GM12878 (cell line): ENCODE measurements at regions not wholly inside any gene's neighbourhood (a gene's known extent, or its start where the extent isn't known, plus 50 kb on each side); places are given as distances from the start of the nearest gene placed in this dataset.

ENCODE experiments used
- CBFB ChIP-seq: IDR thresholded peaks from 2 replicates; pipeline ENCODE4 v1.6.1; 2016; ENCODE audit warnings: antibody characterized with exemption, low read depth
- CHD2 ChIP-seq: IDR thresholded peaks from 2 replicates; pipeline ENCODE4 v1.6.1; 2011; ENCODE audit warnings: low read depth, low read length, improper control_type of control experiment, borderline replicate concordance
- GABPA ChIP-seq: IDR thresholded peaks from 2 replicates; pipeline ENCODE4 v1.6.1; 2014; ENCODE audit warnings: antibody characterized with exemption, low read depth, mild to moderate bottlenecking, inconsistent platforms
- HDGF ChIP-seq: fragments of 450-650 bp; IDR thresholded peaks from 2 replicates; pipeline ENCODE4 v1.6.1; 2016; ENCODE audit warnings: antibody characterized with exemption
- JUNB ChIP-seq: IDR thresholded peaks from 2 replicates; pipeline ENCODE4 v1.6.1; 2016; ENCODE audit warnings: antibody characterized with exemption, mild to moderate bottlenecking
- POLR2A ChIP-seq: IDR thresholded peaks from 2 replicates; pipeline ENCODE4 v1.6.1; 2011; ENCODE audit warnings: low read depth, mild to moderate bottlenecking, low read length
- RCOR1 ChIP-seq: conservative IDR thresholded peaks from 2 replicates; pipeline ENCODE4 v1.6.1; 2012; ENCODE audit warnings: low read depth, low read length, improper control_type of control experiment
- SMC3 ChIP-seq: IDR thresholded peaks from 2 replicates; pipeline ENCODE4 v1.6.1; 2011; ENCODE audit warnings: low read length, improper control_type of control experiment, borderline replicate concordance
- SP1 ChIP-seq: IDR thresholded peaks from one replicate; pipeline ENCODE4 v1.6.1; 2011; ENCODE audit warnings: low read depth, low read length
- TAF1 ChIP-seq: IDR thresholded peaks from 2 replicates; pipeline ENCODE4 v1.6.1; 2011; ENCODE audit warnings: mild to moderate bottlenecking, low read depth, low read length, borderline replicate concordance
- TF ChIP-seq, protein P1 (sequence below), 3 experiments: IDR thresholded peaks in 2 of 3; conservative IDR thresholded peaks in 1 of 3; 2 replicates each; pipeline ENCODE4 v1.5.1; 2011; ENCODE audit warnings: low read depth in 3 of 3, low read length in 3 of 3, mild to moderate bottlenecking in 3 of 3, control low read depth in 2 of 3, moderate library complexity in 2 of 3, inconsistent platforms in 1 of 3, mixed read lengths in 1 of 3; ENCODE audit not compliant: control insufficient read depth in 2 of 3, insufficient read depth in 1 of 3; ENCODE audit errors: extremely low read depth in 1 of 3
- TF ChIP-seq, protein P2 (sequence below): IDR thresholded peaks from 2 replicates; pipeline ENCODE4 v1.6.1; 2012; ENCODE audit warnings: mild to moderate bottlenecking, low read depth, low read length
- TF ChIP-seq, protein P3 (sequence below): fragments of 450-650 bp; IDR thresholded peaks from 2 replicates; pipeline ENCODE4 v1.6.1; 2016; ENCODE audit warnings: mild to moderate bottlenecking, moderate library complexity, borderline replicate concordance

DNA sequence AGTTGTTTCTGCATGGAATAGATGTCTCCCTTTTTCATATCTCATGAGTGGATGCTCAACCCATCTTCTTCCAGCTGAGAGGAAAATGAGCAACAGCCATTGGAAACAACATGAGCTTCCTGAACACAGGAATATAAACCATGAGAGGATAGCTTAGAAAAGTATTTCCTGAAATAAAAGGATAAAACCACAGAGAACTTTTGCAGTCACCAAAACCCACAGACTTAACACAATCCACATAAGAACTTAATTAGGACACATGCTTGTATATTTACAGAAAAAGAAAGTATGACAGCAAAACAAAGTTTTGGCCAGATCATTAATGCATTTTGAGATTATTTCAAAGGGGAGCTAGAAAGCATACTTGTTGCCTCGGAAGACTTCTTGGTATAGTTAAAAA lies 180.5 kb upstream of the RASGRP1 start:
- no peak for TF ChIP-seq RCOR1
- no peak for TF ChIP-seq POLR2A
- TF ChIP-seq, protein P1, sequence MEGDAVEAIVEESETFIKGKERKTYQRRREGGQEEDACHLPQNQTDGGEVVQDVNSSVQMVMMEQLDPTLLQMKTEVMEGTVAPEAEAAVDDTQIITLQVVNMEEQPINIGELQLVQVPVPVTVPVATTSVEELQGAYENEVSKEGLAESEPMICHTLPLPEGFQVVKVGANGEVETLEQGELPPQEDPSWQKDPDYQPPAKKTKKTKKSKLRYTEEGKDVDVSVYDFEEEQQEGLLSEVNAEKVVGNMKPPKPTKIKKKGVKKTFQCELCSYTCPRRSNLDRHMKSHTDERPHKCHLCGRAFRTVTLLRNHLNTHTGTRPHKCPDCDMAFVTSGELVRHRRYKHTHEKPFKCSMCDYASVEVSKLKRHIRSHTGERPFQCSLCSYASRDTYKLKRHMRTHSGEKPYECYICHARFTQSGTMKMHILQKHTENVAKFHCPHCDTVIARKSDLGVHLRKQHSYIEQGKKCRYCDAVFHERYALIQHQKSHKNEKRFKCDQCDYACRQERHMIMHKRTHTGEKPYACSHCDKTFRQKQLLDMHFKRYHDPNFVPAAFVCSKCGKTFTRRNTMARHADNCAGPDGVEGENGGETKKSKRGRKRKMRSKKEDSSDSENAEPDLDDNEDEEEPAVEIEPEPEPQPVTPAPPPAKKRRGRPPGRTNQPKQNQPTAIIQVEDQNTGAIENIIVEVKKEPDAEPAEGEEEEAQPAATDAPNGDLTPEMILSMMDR (IDR thresholded peaks at IDR 0.05 in 2 of 3, conservative IDR thresholded peaks at IDR 0.05 in 1 of 3; ENCODE audit: control insufficient read depth in 2 of 3, extremely low read depth in 1 of 3, insufficient read depth in 1 of 3, low read depth in 3 of 3, low read length in 3 of 3), result no peak
- no peak for TF ChIP-seq CHD2
- no peak for TF ChIP-seq TAF1
- no peak for TF ChIP-seq HDGF
- TF ChIP-seq SMC3, result no peak
- TF ChIP-seq GABPA, result no peak
- TF ChIP-seq JUNB, result no peak
- TF ChIP-seq, protein P2, sequence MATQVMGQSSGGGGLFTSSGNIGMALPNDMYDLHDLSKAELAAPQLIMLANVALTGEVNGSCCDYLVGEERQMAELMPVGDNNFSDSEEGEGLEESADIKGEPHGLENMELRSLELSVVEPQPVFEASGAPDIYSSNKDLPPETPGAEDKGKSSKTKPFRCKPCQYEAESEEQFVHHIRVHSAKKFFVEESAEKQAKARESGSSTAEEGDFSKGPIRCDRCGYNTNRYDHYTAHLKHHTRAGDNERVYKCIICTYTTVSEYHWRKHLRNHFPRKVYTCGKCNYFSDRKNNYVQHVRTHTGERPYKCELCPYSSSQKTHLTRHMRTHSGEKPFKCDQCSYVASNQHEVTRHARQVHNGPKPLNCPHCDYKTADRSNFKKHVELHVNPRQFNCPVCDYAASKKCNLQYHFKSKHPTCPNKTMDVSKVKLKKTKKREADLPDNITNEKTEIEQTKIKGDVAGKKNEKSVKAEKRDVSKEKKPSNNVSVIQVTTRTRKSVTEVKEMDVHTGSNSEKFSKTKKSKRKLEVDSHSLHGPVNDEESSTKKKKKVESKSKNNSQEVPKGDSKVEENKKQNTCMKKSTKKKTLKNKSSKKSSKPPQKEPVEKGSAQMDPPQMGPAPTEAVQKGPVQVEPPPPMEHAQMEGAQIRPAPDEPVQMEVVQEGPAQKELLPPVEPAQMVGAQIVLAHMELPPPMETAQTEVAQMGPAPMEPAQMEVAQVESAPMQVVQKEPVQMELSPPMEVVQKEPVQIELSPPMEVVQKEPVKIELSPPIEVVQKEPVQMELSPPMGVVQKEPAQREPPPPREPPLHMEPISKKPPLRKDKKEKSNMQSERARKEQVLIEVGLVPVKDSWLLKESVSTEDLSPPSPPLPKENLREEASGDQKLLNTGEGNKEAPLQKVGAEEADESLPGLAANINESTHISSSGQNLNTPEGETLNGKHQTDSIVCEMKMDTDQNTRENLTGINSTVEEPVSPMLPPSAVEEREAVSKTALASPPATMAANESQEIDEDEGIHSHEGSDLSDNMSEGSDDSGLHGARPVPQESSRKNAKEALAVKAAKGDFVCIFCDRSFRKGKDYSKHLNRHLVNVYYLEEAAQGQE, result no peak
- TF ChIP-seq, protein P3, sequence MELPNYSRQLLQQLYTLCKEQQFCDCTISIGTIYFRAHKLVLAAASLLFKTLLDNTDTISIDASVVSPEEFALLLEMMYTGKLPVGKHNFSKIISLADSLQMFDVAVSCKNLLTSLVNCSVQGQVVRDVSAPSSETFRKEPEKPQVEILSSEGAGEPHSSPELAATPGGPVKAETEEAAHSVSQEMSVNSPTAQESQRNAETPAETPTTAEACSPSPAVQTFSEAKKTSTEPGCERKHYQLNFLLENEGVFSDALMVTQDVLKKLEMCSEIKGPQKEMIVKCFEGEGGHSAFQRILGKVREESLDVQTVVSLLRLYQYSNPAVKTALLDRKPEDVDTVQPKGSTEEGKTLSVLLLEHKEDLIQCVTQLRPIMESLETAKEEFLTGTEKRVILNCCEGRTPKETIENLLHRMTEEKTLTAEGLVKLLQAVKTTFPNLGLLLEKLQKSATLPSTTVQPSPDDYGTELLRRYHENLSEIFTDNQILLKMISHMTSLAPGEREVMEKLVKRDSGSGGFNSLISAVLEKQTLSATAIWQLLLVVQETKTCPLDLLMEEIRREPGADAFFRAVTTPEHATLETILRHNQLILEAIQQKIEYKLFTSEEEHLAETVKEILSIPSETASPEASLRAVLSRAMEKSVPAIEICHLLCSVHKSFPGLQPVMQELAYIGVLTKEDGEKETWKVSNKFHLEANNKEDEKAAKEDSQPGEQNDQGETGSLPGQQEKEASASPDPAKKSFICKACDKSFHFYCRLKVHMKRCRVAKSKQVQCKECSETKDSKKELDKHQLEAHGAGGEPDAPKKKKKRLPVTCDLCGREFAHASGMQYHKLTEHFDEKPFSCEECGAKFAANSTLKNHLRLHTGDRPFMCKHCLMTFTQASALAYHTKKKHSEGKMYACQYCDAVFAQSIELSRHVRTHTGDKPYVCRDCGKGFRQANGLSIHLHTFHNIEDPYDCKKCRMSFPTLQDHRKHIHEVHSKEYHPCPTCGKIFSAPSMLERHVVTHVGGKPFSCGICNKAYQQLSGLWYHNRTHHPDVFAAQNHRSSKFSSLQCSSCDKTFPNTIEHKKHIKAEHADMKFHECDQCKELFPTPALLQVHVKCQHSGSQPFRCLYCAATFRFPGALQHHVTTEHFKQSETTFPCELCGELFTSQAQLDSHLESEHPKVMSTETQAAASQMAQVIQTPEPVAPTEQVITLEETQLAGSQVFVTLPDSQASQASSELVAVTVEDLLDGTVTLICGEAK, result no peak
- no peak for TF ChIP-seq CBFB
- no peak for TF ChIP-seq SP1
